Type B pancreatic cell (in vitro differentiated cells): ENCODE measurements at regions not wholly inside any gene's neighbourhood (a gene's known extent, or its start where the extent isn't known, plus 50 kb on each side); places are given as distances from the start of the nearest gene placed in this dataset.

Source experiments
- DNase-seq: peaks from one replicate; pipeline ENCODE4 v3.0.0; 2021; ENCODE audit warnings: mixed read lengths; ENCODE audit not compliant: unreplicated experiment; ENCODE audit errors: extremely low spot score
- H3K27ac Mint-ChIP-seq: 2 replicates; pipeline ENCODE4 v1.8.0; 2021; ENCODE audit warnings: mild to moderate bottlenecking, mixed read lengths
- H3K27me3 Mint-ChIP-seq: 2 replicates; pipeline ENCODE4 v1.8.0; 2021; ENCODE audit warnings: mixed read lengths
- H3K36me3 Mint-ChIP-seq: 2 replicates; pipeline ENCODE4 v1.8.0; 2021; ENCODE audit warnings: mixed read lengths
- H3K4me1 Mint-ChIP-seq: one replicate; pipeline ENCODE4 v1.8.0; 2021; ENCODE audit warnings: mixed read lengths; ENCODE audit not compliant: unreplicated experiment
- H3K4me3 Mint-ChIP-seq: 2 replicates; pipeline ENCODE4 v1.8.0; 2021; ENCODE audit warnings: mild to moderate bottlenecking, mixed read lengths
- H3K9me3 Mint-ChIP-seq: 2 replicates; pipeline ENCODE4 v1.8.0; 2021; ENCODE audit warnings: mixed read lengths
- CTCF ChIP-seq: fragments of 200-600 bp; sonication (generic); conservative IDR thresholded peaks from 2 replicates; pipeline ENCODE4 v1.5.0; 2021; ENCODE audit warnings: antibody characterized with exemption, mild to moderate bottlenecking

GRCh38 chr5:2333291-2333690 is 418.2 kb downstream of the IRX2 start:
- peaks cover 20% of the 10 kb centered on the region for H3K27me3 Mint-ChIP-seq
- no peak for DNase-seq
- TF ChIP-seq CTCF: no peak
- H3K9me3 Mint-ChIP-seq: no peaks in the 10 kb centered on the region
- no peaks in the 10 kb centered on the region for H3K36me3 Mint-ChIP-seq
- no peak overlapping the region for H3K27ac Mint-ChIP-seq
- H3K4me1 Mint-ChIP-seq: peaks cover 15% of the 10 kb centered on the region
- H3K4me3 Mint-ChIP-seq: no peak overlapping the region

DNA sequence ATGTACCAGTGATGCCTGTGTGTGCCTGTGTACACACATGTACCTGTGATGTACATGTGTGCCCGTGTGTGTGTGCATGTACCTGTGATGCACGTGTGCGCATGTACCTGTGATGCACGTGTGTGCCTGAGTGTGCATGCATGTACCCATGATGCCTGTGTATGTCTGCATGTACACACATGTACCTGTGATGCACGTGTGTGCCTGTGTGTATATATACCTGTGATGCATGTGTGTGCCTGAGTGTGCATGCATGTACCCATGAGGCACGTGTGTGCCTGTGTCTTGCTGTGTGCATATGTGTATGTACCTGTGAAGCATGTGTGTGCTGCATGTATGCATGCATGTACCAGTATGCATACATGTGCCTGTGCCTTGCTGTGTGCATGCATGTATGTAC is 419.0 kb downstream of the IRX2 start:
- peaks cover 24% of the 10 kb centered on the region for H3K27me3 Mint-ChIP-seq

GRCh38 chr5:2330325-2331130 is 420.9 kb downstream of the IRX2 start:
- Mint-ChIP-seq H3K36me3 (no peaks in the 10 kb centered on the region), H3K27me3 (peaks cover 17% of the 10 kb centered on the region), H3K27ac (no peak overlapping the region), H3K4me1 (peaks cover 23% of the 10 kb centered on the region), H3K9me3 (no peaks in the 10 kb centered on the region), H3K4me3 (no peak overlapping the region)
- TF ChIP-seq CTCF: no peak
- DNase-seq: no peak

More for the DNA sequence above, 419.0 kb downstream of the IRX2 start:
- no peak for TF ChIP-seq CTCF
- no peak for DNase-seq
- Mint-ChIP-seq H3K27ac (no peak overlapping the region), H3K9me3 (no peaks in the 10 kb centered on the region), H3K4me1 (peaks cover 15% of the 10 kb centered on the region), H3K4me3 (no peak overlapping the region), H3K36me3 (no peaks in the 10 kb centered on the region)

GRCh38 chr5:2329741-2330140 is 421.7 kb downstream of the IRX2 start:
- H3K36me3 Mint-ChIP-seq: no peaks in the 10 kb centered on the region
- H3K4me3 Mint-ChIP-seq: no peak overlapping the region
- H3K27me3 Mint-ChIP-seq: peaks cover 17% of the 10 kb centered on the region
- no peak for DNase-seq
- H3K9me3 Mint-ChIP-seq: no peaks in the 10 kb centered on the region
- no peak overlapping the region for H3K27ac Mint-ChIP-seq
- no peak for TF ChIP-seq CTCF
- peaks cover 22% of the 10 kb centered on the region for H3K4me1 Mint-ChIP-seq

- Mint-ChIP-seq H3K4me3 (no peak overlapping the region), H3K9me3 (no peaks in the 10 kb centered on the region), H3K27ac (no peak overlapping the region), H3K27me3 (peaks cover 11% of the 10 kb centered on the region), H3K36me3 (no peaks in the 10 kb centered on the region), H3K4me1 (peaks cover 8% of the 10 kb centered on the region)
- no peak for TF ChIP-seq CTCF
- no peak for DNase-seq
Measured at GRCh38 chr5:2326601-2327000, 424.9 kb downstream of the IRX2 start.
